ENCODE measurements at regions not wholly inside any gene's neighbourhood (a gene's known extent, or its start where the extent isn't known, plus 50 kb on each side); places are given as distances from the start of the nearest gene placed in this dataset.
"Not testable (repeated sequence)": the region's sequence is repeated elsewhere in the genome, so short reads cannot be mapped to it uniquely, and the experiment has no call there.

DNA sequence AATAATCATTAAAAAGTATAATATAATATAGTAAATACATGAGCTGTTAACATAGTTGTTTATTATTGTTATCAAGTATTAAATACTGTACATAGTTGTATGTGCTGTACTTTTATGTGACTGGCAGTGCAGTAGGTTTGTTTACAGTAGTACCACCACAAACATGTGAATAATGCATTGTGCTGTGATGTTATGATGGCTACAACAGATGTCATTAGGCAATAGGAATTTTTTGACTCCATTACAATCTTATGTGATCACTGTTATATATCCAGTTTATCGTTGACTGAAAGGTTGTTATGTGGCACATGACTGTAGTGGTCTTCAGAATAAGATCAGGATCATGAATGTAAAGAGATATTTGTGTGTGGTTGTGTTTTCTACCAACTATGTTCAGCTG lies 577.8 kb downstream of the JRKL start:
- TF ChIP-seq, protein P1, sequence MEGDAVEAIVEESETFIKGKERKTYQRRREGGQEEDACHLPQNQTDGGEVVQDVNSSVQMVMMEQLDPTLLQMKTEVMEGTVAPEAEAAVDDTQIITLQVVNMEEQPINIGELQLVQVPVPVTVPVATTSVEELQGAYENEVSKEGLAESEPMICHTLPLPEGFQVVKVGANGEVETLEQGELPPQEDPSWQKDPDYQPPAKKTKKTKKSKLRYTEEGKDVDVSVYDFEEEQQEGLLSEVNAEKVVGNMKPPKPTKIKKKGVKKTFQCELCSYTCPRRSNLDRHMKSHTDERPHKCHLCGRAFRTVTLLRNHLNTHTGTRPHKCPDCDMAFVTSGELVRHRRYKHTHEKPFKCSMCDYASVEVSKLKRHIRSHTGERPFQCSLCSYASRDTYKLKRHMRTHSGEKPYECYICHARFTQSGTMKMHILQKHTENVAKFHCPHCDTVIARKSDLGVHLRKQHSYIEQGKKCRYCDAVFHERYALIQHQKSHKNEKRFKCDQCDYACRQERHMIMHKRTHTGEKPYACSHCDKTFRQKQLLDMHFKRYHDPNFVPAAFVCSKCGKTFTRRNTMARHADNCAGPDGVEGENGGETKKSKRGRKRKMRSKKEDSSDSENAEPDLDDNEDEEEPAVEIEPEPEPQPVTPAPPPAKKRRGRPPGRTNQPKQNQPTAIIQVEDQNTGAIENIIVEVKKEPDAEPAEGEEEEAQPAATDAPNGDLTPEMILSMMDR (conservative IDR thresholded peaks at IDR 0.05): no peak
- H3K27ac ChIP-seq: no peak overlapping the region

DNA sequence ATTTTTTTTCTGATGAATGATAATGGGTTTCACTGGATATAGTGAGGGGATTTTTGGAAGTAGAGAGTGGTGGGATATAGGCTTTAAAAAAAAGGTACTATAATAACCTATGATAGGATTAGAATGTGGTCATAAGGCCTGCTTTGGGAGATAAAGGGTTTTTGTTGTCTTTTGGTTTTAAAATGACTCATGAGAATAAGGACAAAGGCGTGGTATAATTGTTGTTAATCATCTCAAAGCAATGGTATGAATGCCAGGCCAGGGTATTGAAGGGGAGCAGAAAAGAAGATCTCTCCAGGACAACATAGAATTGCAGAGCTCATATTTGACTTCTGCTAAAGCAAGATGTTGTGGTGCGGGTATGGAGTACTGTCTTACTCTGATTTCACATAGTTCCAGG lies 579.4 kb downstream of the JRKL start:
- no peak overlapping the region for H3K27ac ChIP-seq
- TF ChIP-seq, protein P1 (conservative IDR thresholded peaks at IDR 0.05): no peak

DNA sequence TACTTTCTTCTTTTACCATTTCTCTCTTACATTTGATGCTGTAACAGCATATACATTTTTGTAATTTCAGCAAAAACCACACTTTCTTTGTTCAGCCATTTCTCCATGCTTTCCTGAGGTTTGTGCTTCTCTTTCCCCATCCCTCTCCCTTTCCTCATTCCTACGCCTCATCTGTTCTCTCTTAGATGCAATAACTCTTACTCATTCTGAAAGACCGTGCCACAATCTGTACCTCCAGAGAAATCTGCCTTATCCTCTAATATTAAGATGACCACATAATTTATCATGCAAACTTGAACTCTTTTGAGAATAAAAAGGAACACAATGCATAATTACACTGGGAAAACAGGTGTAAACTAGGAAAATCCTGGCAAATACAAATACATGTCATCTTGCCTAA lies 588.9 kb downstream of the JRKL start:
- no peak overlapping the region for H3K27ac ChIP-seq
- TF ChIP-seq, protein P1 (conservative IDR thresholded peaks at IDR 0.05): no peak

DNA sequence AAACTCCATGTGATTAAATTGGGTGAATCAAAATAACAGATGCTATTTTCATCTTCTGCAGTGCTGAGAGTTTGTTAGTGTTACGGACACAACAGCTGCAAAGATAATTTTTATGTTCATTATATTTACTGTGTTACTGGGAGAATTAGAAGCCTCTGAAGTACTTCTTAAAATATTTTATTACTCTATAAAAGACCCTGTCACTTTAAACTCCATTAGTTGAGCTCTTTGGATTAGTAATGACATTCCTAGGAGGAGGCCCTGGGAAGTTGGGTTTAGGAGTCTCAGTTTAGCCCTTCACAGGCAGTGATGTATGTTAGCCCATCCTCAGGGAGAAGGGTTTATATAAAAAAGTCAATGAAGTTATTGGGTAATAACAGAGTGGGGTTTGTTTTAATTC lies 596.7 kb downstream of the JRKL start:
- H3K27ac ChIP-seq: no peak overlapping the region
- TF ChIP-seq, protein P1 (conservative IDR thresholded peaks at IDR 0.05): no peak

DNA sequence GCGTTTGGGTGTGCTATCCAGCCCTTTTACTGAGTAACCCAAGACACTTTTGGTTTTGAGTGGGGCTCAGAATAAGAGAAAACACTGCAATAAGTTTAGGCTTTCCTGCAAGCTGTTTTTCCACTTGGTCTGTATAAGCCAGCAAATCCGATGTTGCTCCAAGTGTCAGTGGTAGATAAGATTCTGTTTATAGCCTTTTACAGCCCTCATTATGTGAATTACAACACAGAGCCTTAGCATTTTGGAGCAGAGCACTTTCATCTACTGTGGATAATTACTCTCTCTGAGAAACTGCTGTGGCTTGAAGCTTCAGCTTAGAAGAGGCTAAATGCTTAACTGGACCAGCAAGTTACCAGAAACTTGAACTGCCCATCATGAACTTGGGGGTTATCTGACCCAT lies 601.1 kb downstream of the JRKL start:
- TF ChIP-seq, protein P1 (conservative IDR thresholded peaks at IDR 0.05): no peak
- no peak overlapping the region for H3K27ac ChIP-seq

DNA sequence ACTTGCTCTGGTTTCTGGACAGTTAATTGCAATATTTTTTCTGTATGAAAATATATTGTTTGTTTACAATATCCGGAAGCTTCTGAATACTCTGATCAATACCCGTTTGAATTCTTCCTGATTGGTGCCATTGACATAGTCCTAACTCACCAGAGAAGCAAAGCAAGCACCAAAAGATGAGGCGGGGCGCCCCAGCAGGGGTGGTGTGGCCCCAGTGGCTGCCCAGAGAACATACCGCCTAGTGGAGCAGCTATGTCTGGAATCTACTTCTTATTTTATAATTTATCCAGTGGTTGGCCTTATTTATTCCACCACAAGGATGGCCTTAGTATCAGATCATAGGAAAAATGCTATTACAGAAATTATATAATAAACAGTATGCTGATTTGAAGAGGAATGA lies 610.7 kb downstream of the JRKL start:
- TF ChIP-seq, protein P1 (conservative IDR thresholded peaks at IDR 0.05): no peak
- no peak overlapping the region for H3K27ac ChIP-seq

DNA sequence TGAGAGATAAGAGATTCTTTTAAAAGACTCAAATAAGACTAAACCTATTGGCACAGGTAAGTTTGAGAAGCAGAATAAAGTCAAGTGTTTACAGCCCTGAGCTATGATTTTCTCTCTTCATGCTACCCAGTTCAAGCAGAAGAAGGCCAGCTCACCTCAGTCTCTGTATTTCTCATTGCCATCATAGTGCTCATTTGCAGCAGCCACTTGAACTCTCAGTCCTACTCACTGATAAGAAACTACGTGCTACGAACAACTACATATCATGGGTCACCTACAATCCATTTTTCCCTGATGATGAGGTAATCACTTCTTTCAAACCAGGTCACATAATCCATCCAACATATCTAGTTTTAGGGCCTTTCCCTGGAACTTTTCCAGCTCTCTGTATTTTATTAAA lies 617.5 kb downstream of the JRKL start:
- TF ChIP-seq, protein P1 (conservative IDR thresholded peaks at IDR 0.05): no peak
- H3K27ac ChIP-seq: no peak overlapping the region

DNA sequence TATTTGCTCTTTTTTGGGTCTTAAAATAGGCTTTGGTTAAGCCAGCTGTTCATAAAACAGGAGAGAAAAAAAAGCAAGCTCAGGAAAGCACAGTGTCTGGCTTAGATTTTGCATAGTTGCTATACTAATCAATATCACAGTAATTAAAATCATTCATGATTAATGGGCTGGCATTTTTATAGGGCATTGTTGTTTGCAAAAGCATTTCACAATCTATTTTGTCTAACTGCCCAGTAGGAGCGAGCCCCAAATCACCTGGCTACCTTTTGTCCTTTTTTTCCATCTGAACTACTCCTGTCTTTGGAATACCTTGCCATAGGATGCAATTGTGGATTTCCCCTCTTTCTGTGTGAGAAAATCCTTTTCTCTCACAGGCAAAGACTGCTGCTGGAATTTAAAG lies 619.8 kb downstream of the JRKL start:
- TF ChIP-seq, protein P1 (conservative IDR thresholded peaks at IDR 0.05): no peak
- H3K27ac ChIP-seq: no peak overlapping the region

DNA sequence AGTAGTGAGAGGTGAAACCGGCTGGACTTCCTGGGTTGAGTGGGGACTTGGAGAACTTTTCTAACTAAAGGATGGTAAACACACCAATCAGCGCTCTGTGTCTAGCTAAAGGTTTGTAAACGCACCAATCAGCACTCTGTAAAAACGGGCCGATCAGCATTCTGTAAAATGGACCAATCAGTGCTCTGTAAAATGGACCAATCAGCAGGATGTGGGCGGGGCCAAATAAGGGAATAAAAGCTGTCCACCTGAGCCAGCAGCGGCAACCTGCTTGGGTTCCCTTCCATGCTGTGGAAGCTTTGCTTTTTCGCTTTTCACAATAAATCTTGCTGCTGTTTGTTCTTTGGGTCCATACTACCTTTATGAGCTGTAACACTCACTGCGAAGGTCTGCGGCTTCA lies 621.2 kb downstream of the JRKL start:
- H3K27ac ChIP-seq: not testable (repeated sequence)
